ENCODE measurements at regions not wholly inside any gene's neighbourhood (a gene's known extent, or its start where the extent isn't known, plus 50 kb on each side); places are given as distances from the start of the nearest gene placed in this dataset.

GRCh38 chr15:46489276-46489675 is 854.4 kb downstream of the SQOR start:
- TF ChIP-seq GABPA (IDR thresholded peaks at IDR 0.05; ENCODE audit: low read depth, low read length) = no peak
- TF ChIP-seq GABPA (CRISPR knock-in tag; IDR thresholded peaks at IDR 0.05; ENCODE audit: low read depth) = no peak
- TF ChIP-seq ZNF331 (CRISPR knock-in tag; IDR thresholded peaks at IDR 0.05) = no peak
- TF ChIP-seq IRF1 (CRISPR knock-in tag; IDR thresholded peaks at IDR 0.05; ENCODE audit: low read depth) = no peak
- TF ChIP-seq NR2C2 (CRISPR knock-in tag; IDR thresholded peaks at IDR 0.05; ENCODE audit: borderline replicate concordance) = no peak
- TF ChIP-seq, protein P1, sequence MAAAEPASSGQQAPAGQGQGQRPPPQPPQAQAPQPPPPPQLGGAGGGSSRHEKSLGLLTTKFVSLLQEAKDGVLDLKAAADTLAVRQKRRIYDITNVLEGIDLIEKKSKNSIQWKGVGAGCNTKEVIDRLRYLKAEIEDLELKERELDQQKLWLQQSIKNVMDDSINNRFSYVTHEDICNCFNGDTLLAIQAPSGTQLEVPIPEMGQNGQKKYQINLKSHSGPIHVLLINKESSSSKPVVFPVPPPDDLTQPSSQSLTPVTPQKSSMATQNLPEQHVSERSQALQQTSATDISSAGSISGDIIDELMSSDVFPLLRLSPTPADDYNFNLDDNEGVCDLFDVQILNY (CRISPR knock-in tag; conservative IDR thresholded peaks at IDR 0.05) = no peak
- no peak for TF ChIP-seq ZNF205 (CRISPR knock-in tag; IDR thresholded peaks at IDR 0.05)
- TF ChIP-seq MLX (CRISPR knock-in tag; IDR thresholded peaks at IDR 0.05) = no peak
- no peak for TF ChIP-seq JUN (CRISPR knock-in tag; IDR thresholded peaks at IDR 0.05)
- no peak for TF ChIP-seq ZNF138 (CRISPR knock-in tag; IDR thresholded peaks at IDR 0.05; ENCODE audit: low read depth)
- TF ChIP-seq MNT (IDR thresholded peaks at IDR 0.05) = no peak
- TF ChIP-seq ZNF326 (CRISPR knock-in tag; IDR thresholded peaks at IDR 0.05; ENCODE audit: borderline replicate concordance) = no peak
- no peak for TF ChIP-seq CHD2 (IDR thresholded peaks at IDR 0.05; ENCODE audit: low read depth, low read length)
- TF ChIP-seq, protein P2, sequence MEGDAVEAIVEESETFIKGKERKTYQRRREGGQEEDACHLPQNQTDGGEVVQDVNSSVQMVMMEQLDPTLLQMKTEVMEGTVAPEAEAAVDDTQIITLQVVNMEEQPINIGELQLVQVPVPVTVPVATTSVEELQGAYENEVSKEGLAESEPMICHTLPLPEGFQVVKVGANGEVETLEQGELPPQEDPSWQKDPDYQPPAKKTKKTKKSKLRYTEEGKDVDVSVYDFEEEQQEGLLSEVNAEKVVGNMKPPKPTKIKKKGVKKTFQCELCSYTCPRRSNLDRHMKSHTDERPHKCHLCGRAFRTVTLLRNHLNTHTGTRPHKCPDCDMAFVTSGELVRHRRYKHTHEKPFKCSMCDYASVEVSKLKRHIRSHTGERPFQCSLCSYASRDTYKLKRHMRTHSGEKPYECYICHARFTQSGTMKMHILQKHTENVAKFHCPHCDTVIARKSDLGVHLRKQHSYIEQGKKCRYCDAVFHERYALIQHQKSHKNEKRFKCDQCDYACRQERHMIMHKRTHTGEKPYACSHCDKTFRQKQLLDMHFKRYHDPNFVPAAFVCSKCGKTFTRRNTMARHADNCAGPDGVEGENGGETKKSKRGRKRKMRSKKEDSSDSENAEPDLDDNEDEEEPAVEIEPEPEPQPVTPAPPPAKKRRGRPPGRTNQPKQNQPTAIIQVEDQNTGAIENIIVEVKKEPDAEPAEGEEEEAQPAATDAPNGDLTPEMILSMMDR (CRISPR knock-in tag; IDR thresholded peaks at IDR 0.05) = no peak
- TF ChIP-seq POLR2A (IDR thresholded peaks at IDR 0.05; ENCODE audit: insufficient read depth in 1 of 2, low read depth in 2 of 2, low read length in 2 of 2) = no peak
